Vagina (tissue), 2 donors: ENCODE measurements at regions not wholly inside any gene's neighbourhood (a gene's known extent, or its start where the extent isn't known, plus 50 kb on each side); places are given as distances from the start of the nearest gene placed in this dataset.
"Not testable (repeated sequence)": the region's sequence is repeated elsewhere in the genome, so short reads cannot be mapped to it uniquely, and the experiment has no call there.

Experiments
- DNase-seq, 2 donors: peaks; one replicate each; pipeline ENCODE4 v3.0.0-alpha.2; 2017; ENCODE audit errors: extremely low spot score in 2 of 2
- H3K27ac ChIP-seq: fragments of 200-600 bp; sonication (generic); one replicate; pipeline ENCODE4 v1.5.1; 2019
- H3K27me3 ChIP-seq: fragments of 200-600 bp; sonication (generic); one replicate; pipeline ENCODE4 v1.5.1; 2019
- H3K36me3 ChIP-seq, 2 donors: fragments of 200-600 bp; sonication (generic); one replicate each; pipeline ENCODE4 v1.5.1; 2017 to 2019
- H3K4me1 ChIP-seq: fragments of 200-600 bp; sonication (generic); one replicate; pipeline ENCODE4 v1.5.1; 2019
- H3K4me3 ChIP-seq, 2 donors: fragments of 200-600 bp; sonication (generic); 1 replicate in 1 of 2; 2 replicates in 1 of 2; pipeline ENCODE4 v1.5.1; 2016 to 2019
- H3K9me3 ChIP-seq: fragments of 200-600 bp; sonication (generic); one replicate; pipeline ENCODE4 v1.5.1; 2019
- CTCF ChIP-seq, 3 experiments: fragments of 450-650 bp in 2 of 3; fragments of 200-600 bp in 1 of 3; sonication (generic) in 1 of 3; IDR thresholded peaks; one replicate each; pipeline ENCODE4 v1.5.1; 2017 to 2019; ENCODE audit warnings: antibody characterized with exemption in 3 of 3, mild to moderate bottlenecking in 2 of 3, moderate library complexity in 2 of 3
- POLR2A ChIP-seq, 2 donors: fragments of 450-650 bp; IDR thresholded peaks; one replicate each; pipeline ENCODE4 v1.6.1; 2017; ENCODE audit warnings: antibody characterized with exemption in 2 of 2, mild to moderate bottlenecking in 2 of 2, moderate library complexity in 2 of 2
- POLR2AphosphoS5 ChIP-seq, 2 donors: sonication (generic); formaldehyde crosslinking; IDR thresholded peaks; one replicate each; pipeline ENCODE4 v1.9.0; 2017; ENCODE audit warnings: antibody characterized with exemption in 2 of 2, mild to moderate bottlenecking in 2 of 2, low read depth in 1 of 2; ENCODE audit not compliant: insufficient read depth in 1 of 2
- intact Hi-C: fragments of 100-400 bp; cut with DNase I; formaldehyde crosslinking; loops from one replicate; pipeline ENCODE4 v1.15.1; 2023

- no peaks in the 10 kb centered on the region for H3K9me3 ChIP-seq
- intact Hi-C loops = no loop called here
- H3K27me3 ChIP-seq = no peaks in the 10 kb centered on the region
- H3K36me3 ChIP-seq = no peaks in the 10 kb centered on the region
- no peaks in the 10 kb centered on the region for H3K4me1 ChIP-seq
- no peak overlapping the region for H3K27ac ChIP-seq
- no peak overlapping the region for H3K4me3 ChIP-seq
- TF ChIP-seq CTCF (IDR thresholded peaks at IDR 0.05) (no peak), POLR2A (IDR thresholded peaks at IDR 0.05) (no peak), POLR2AphosphoS5 (IDR thresholded peaks at IDR 0.05; ENCODE audit: insufficient read depth in 1 of 2, low read depth in 1 of 2) (no peak)
- no peak for DNase-seq
Observed at GRCh38 chrX:3820167-3820566, 106.7 kb upstream of the PRKX start.

- H3K4me3 ChIP-seq, H3K36me3 ChIP-seq, H3K27ac ChIP-seq, H3K4me1 ChIP-seq, intact Hi-C loops, H3K9me3 ChIP-seq, DNase-seq, H3K27me3 ChIP-seq: not testable (repeated sequence)
Observed at GRCh38 chrX:3817480-3817879, 104.0 kb upstream of the PRKX start.

- Histone ChIP-seq H3K9me3 (no peaks in the 10 kb centered on the region), H3K27ac (peak overlapping the region; percentile 97), H3K4me1 (peaks cover 9% of the 10 kb centered on the region), H3K4me3 (peak overlapping the region; percentile 66 to 94), H3K36me3 (no peaks in the 10 kb centered on the region), H3K27me3 (no peaks in the 10 kb centered on the region)
- intact Hi-C loops = no loop called here
- DNase-seq = no peak
- no peak for TF ChIP-seq POLR2A (IDR thresholded peaks at IDR 0.05)
- no peak for TF ChIP-seq POLR2AphosphoS5 (IDR thresholded peaks at IDR 0.05; ENCODE audit: insufficient read depth in 1 of 2, low read depth in 1 of 2)
- TF ChIP-seq CTCF (IDR thresholded peaks at IDR 0.05) = no peak
Observed at GRCh38 chrX:3815896-3816664, 102.6 kb upstream of the PRKX start.

DNA sequence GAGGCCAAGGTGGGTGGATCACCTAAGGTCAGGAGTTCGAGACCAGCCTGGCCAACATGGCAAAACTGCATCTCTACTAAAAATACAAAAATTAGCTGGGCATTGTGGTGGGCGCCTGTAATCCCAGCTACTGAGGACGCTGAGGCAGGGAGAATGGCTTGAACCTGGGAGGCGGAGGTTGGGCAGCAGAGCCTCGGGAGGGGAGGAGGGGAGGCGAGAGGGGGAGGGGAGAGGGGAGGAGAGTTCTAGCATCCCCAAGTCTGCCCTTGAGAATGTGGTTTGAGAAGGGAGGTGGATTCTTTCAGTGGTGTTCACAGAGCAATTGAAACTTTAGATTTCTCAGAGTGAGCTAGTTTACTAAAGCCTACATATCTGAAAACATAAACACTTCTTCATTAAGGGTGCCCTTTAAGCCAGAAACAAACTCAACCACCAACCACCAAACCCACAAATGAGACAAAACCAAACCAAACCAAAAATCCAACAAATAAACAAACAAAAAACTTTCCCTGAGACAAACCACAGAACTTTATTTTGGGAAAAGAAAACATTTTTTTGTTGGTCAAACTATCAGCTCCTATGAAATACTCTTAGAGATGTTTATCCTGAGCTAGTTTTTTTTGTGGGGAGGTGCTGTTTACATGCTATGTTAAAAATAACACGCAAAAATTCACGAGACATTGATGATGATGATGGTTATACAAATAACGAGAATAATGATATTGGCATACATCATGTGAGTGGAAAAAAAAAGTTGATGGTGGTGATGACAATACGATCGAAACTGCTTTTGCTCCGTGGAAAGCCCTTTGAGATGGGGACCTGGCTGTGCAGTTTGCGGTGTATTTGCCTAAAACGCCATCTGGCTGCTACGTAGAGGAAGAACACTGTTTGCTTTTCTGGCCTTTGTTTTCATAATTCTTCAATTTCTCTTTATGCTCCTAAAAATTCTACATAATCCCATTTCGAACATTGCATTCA is 98.2 kb upstream of the PRKX start:
- intact Hi-C loops = no loop called here
- TF ChIP-seq POLR2A (IDR thresholded peaks at IDR 0.05) (no peak), CTCF (IDR thresholded peaks at IDR 0.05) (peak; percentile 45 to 71 (median 46))
- Histone ChIP-seq H3K36me3 (no peaks in the 10 kb centered on the region), H3K4me1 (peaks cover 9% of the 10 kb centered on the region), H3K27me3 (no peaks in the 10 kb centered on the region), H3K9me3 (no peaks in the 10 kb centered on the region), H3K4me3 (no peak overlapping the region), H3K27ac (no peak overlapping the region)
- no peak for DNase-seq

- intact Hi-C loops = no loop called here
- no peaks in the 10 kb centered on the region for H3K4me1 ChIP-seq
- no peaks in the 10 kb centered on the region for H3K27me3 ChIP-seq
- no peak for TF ChIP-seq POLR2AphosphoS5 (IDR thresholded peaks at IDR 0.05; ENCODE audit: insufficient read depth in 1 of 2, low read depth in 1 of 2)
- no peak for TF ChIP-seq CTCF (IDR thresholded peaks at IDR 0.05)
- TF ChIP-seq POLR2A (IDR thresholded peaks at IDR 0.05) = no peak
- no peak overlapping the region for H3K4me3 ChIP-seq
- H3K9me3 ChIP-seq = no peaks in the 10 kb centered on the region
- H3K36me3 ChIP-seq = no peaks in the 10 kb centered on the region
- H3K27ac ChIP-seq = no peak overlapping the region
- no peak for DNase-seq
Observed at GRCh38 chrX:3807906-3808305, 94.5 kb upstream of the PRKX start.
